Ureter (tissue), 1 donor: ENCODE measurements at regions not wholly inside any gene's neighbourhood (a gene's known extent, or its start where the extent isn't known, plus 50 kb on each side); places are given as distances from the start of the nearest gene placed in this dataset.

Experiments
- DNase-seq: peaks from one replicate; pipeline ENCODE4 v3.0.0-alpha.2; 2020; ENCODE audit warnings: low spot score
- donor health status: DM: yes; HTN: yes; CAD: no.

GRCh38 chr5:62982348-62982747, 403.7 kb downstream of the LRRC70 start:
- no peak for DNase-seq

GRCh38 chr5:62980884-62981283, 402.3 kb downstream of the LRRC70 start:
- DNase-seq = no peak

DNA sequence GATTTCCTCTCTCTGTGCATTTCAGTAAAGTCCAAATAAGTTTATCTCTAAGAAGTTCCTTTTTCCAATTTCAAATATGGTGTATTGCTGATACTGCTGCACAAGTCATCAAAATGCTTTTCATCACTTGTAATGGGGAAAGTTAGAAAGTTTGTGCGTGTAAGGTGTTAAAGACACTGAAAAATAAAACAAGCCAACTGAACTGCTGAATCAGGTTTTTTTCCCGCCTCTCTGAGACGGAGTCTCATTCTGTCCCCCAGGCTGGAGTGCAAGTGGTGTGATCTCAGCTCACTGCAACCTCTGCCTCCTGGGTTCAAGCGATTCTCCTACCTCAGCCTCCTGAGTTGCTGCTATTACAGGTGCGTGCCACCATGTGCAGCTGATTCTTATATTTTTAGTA, 400.9 kb downstream of the LRRC70 start:
- no peak for DNase-seq

DNA sequence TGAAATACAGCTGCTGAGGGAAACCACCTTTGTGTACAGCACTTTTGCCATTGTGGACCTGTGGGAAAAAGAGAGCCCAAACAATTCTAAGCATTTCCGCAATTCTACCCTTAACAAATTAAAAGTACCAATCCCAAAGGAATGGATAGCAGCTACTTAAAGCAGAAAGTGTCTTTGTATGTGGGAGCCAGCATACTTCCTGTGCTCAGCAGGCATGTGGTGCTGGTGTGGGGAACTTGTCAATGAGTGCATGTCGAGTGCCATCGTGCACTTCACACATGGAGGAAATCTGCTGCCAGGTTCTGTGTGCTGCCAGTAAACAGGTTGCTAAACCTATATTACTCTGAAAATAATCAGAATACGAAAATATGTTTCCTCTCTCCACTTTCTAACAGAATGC, 399.0 kb downstream of the LRRC70 start:
- no peak for DNase-seq

- DNase-seq = no peak
These were observed 396.0 kb downstream of the LRRC70 start for GRCh38 chr5:62974623-62975022.

DNA sequence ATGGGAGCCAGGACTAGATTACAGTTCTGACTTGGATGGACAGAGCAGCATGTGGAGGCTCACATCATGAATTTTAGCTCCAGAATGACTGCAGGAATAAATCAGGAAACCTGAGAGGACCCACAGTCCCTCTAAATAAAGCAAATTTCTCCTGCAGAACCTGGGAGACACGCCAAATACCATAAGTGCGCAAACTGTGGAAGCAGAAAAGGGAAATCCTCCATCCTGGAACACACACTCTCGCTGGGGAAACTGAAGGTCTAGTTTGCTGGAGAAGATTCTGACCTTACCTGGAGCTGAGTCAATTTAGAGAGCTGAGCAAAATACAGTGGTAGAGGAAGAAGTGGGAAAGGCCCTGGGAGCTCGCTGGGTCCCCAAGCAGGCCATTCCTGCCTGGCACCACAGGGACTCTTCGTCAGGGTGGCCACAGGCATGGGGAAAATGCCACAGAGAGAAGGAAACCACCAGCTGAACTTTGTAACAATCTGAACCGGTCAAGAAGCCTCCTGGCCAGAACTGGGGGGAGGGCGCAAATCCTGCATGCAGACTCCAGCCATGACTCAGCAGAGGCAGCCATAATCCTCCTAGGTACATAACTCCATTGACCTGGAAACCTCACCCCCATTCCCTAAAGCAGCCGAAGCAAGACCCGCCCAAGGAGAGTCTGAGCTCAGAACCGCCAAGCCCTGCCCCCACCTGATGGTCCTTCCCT, 390.9 kb downstream of the LRRC70 start:
- no peak for DNase-seq

DNA sequence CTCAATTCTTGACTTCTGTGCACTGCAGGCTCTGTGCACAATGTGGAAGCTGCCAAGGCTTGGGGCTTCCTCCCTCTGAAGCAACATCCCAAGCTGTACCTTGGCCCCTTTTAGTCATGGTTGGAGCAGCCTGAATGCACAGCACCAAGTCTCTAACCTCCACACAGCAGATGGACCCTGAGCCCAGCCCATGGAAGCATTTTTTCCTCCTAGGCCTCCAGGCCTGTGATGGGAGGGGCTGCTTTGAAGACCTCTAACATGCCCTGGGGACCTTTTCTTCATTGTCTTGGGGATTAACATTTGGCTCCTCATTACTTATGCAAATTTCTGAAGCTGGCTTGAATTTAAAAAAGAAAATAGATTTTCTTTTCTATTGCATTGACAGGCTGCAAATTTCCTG, 385.8 kb downstream of the LRRC70 start:
- DNase-seq = no peak

DNA sequence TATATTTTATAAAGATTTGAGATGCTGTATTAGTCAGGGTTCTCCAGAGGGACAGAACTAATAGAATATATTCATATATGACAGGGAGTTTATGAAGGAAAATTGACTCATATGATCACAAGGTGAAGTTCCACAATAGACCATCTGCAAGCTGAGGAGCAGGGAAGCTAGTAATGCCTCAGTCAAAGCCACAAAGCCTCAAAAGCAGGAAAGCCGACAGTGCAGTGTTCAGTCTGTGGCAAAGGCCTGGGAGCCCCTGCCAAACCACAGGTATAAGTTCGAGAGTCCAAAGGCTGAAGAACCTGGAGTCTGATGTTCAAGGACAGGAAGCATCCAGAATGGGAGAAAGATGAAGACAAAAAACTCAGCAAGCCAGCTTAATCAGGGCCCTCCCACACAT, 382.2 kb downstream of the LRRC70 start:
- no peak for DNase-seq

DNA sequence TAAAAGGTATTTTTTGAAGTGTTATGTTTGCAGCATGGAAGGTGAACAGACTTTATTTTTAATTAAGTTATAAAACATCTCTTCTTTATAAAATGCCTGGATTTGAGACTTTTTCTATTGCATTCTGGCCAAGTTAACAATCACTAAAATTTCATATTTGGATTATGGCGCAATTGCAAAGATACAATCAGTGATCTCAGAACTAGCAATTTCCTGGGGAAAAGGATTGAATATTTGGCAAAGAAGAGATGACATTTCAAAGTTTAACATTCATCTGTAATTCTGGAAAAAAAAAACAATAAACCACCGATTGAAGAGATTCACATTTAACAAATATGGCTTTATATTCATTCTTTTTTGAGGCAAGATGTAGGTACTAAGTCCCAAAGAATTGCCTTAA, 378.0 kb downstream of the LRRC70 start:
- DNase-seq = no peak

DNA sequence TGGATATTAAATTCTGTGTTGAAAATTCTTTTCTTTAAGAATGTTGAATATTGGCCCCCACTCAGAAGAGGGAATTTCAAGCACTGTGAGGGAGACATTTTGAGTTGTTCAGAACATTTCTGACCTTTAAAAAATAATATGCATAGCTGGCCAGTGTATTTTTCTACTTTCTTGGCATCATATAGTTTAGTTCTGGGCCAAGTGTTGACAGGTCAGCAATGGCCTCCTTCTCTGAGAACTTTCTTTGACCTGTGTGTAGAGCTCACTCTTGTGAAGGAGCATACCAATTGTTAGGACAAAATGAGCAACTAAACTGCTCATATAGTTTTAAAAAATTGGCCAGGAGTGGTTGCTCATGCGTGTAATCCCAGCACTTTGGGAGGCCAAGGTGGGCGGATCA, 376.0 kb downstream of the LRRC70 start:
- DNase-seq = no peak

GRCh38 chr5:62948301-62948700, 369.7 kb downstream of the LRRC70 start:
- DNase-seq = no peak

DNA sequence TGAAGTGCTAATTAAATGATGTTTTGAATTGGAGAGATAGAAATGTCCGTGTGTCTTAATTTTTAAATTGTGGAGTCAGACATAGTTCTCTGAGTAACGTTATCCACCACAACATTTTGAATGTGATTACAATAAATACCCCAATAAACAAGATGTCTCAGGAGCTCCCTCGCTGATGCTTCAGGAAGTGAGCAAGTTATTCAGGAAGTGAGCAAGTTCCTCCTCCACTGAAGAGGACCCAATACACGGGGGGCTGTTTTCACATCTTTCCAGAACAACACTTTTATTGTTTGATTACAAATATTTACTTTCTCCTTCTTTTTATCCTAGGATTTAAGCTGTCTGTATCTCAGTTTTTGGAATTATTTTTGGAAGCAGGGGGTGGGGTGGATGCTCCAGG, 363.8 kb downstream of the LRRC70 start:
- DNase-seq = no peak

GRCh38 chr5:62938927-62939326, 360.3 kb downstream of the LRRC70 start:
- DNase-seq = no peak

- DNase-seq = no peak
These were observed 359.3 kb downstream of the LRRC70 start for GRCh38 chr5:62937661-62938558.

GRCh38 chr5:62935660-62936059, 357.0 kb downstream of the LRRC70 start:
- DNase-seq = no peak

GRCh38 chr5:62934319-62934718, 355.7 kb downstream of the LRRC70 start:
- no peak for DNase-seq

GRCh38 chr5:62933261-62933660, 354.6 kb downstream of the LRRC70 start:
- no peak for DNase-seq

DNA sequence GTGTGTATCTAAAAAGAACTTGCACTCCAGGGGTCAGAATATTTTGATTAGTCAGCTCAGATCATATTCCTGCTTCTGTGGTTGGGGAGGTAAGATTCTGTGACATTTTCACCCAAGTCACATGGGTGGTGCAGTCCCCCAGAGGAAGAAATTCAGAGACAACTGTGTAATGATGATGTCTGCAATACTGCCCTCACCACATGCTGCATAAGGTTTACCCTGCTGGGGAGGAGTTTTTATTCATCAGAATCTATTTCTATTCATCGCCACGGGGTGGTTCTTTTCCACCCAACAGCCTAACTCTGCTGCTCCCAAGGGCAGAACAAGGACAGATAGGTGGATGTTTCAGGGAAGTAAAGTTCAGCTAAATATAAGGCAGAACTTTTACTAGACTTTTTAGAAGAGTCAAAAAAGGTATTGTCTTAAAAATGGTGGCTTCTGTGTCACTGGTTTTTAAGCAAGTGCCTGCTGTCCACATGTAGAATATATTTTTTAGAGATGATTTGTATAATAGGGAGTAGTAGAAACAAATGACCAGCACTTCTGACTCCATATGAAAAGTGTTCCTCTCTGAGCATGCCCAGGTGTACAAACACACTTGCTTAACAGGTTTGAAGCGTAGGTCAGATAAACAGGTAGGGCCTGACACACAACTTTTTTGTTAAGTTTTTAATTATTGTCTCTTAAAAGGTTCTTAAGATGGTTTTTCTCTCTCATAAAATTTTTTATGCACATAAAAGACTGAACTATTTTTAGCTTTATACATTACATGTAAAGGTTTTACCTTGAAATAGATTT, 352.7 kb downstream of the LRRC70 start:
- no peak for DNase-seq

DNA sequence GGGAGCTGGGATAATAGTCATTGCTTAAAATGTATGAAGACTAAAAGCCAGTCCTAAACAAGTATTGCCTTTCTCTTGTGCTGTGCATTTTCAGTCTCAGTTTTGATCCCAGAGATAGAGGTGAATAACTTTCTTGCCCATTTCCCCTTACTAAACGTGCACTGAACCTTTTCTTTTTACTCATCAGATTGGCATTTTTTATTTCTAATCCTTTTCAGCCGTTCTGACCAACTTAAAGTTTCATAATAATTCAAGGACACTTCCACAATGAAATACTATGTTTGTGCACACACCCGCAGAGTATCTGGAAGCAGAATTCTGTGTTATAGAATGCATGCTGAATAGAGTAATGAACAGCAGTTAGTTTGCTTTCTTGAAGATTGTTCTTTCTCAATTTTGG, 343.6 kb downstream of the LRRC70 start:
- DNase-seq = no peak

DNA sequence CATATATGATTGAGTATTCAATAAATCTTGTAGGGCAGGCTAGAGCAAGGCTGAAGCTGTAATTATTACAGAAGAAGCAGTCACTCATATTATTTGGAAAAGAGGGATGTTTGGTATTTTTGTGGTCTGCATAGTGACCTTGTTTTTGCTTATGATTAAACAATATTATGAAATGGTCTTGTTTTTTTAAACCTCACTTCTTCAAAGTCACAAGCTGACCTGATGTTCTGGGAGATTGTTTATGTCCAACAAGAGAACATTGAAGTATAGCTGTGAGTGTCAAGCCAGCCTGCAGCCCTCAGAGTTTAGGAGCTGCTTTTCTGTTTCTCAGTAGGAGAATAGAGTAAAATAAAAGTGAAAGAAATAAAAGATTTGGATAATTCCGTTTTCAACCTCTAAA, 342.2 kb downstream of the LRRC70 start:
- DNase-seq = no peak

GRCh38 chr5:62909326-62909725, 330.7 kb downstream of the LRRC70 start:
- no peak for DNase-seq

- DNase-seq = no peak
These were observed 323.5 kb downstream of the LRRC70 start for GRCh38 chr5:62902126-62902525.
